Adrenal gland (tissue), 5 donors: ENCODE measurements at regions not wholly inside any gene's neighbourhood (a gene's known extent, or its start where the extent isn't known, plus 50 kb on each side); places are given as distances from the start of the nearest gene placed in this dataset.

Experiments
- CTCF ChIP-seq, 6 experiments: fragments of 450-650 bp in 4 of 6; fragments of 200-600 bp in 2 of 6; sonication (generic) in 1 of 6; IDR thresholded peaks; 1 replicate in 5 of 6; 2 replicates in 1 of 6; pipeline versions ENCODE4 v1.5.1 to v1.8.0; 2016 to 2021; ENCODE audit warnings: antibody characterized with exemption in 6 of 6, mild to moderate bottlenecking in 2 of 6, moderate library complexity in 1 of 6
- POLR2A ChIP-seq, 2 donors: fragments of 450-650 bp; IDR thresholded peaks; one replicate each; pipeline ENCODE4 v1.6.1; 2017; ENCODE audit warnings: antibody characterized with exemption in 2 of 2, mild to moderate bottlenecking in 2 of 2, moderate library complexity in 1 of 2
- donor health status: DM: no; HTN: no; CAD: no.

- TF ChIP-seq CTCF (IDR thresholded peaks at IDR 0.05) (no peak), POLR2A (IDR thresholded peaks at IDR 0.05) (no peak)
Measured at GRCh38 chr5:123700624-123701287, 188.8 kb downstream of the CSNK1G3 start.
